Body of pancreas (tissue), 4 donors: ENCODE measurements at regions not wholly inside any gene's neighbourhood (a gene's known extent, or its start where the extent isn't known, plus 50 kb on each side); places are given as distances from the start of the nearest gene placed in this dataset.

Experiments used
- ATAC-seq: fragments of 150-250 bp; one replicate; pipeline ENCODE4 v1.9.1; 2016
- DNase-seq, 4 donors: peaks; one replicate each; pipeline ENCODE4 v3.0.0-alpha.2; 2019
- H3K27ac ChIP-seq, 4 donors: fragments of 200-600 bp; sonication (generic); 1 replicate in 3 of 4; 2 replicates in 1 of 4; pipeline versions ENCODE4 v1.5.1 to v1.6.1; 2016 to 2019; ENCODE audit warnings: mild to moderate bottlenecking in 1 of 4, mixed read lengths in 1 of 4, moderate library complexity in 1 of 4
- H3K27me3 ChIP-seq, 2 donors: fragments of 200-600 bp; sonication (generic); one replicate each; pipeline ENCODE4 v1.6.0; 2016; ENCODE audit warnings: mild to moderate bottlenecking in 1 of 2
- H3K36me3 ChIP-seq, 2 donors: fragments of 200-600 bp; sonication (generic); replicated peaks in 1 of 2; 2 replicates each; pipeline ENCODE4 v1.5.1; 2016; ENCODE audit warnings: low read depth in 2 of 2; ENCODE audit not compliant: insufficient read depth in 1 of 2
- H3K4me1 ChIP-seq: fragments of 200-600 bp; sonication (generic); one replicate; pipeline ENCODE4 v1.6.0; 2016
- H3K4me3 ChIP-seq, 2 donors: fragments of 200-600 bp; sonication (generic); 1 replicate in 1 of 2; 2 replicates in 1 of 2; pipeline ENCODE4 v1.5.1; 2016 to 2019
- H3K9me3 ChIP-seq, 3 donors: fragments of 200-600 bp; sonication (generic); 1 replicate in 2 of 3; 2 replicates in 1 of 3; pipeline ENCODE4 v1.5.1; 2016
- POLR2A ChIP-seq, 3 donors: fragments of 450-650 bp; IDR thresholded peaks; one replicate each; pipeline ENCODE4 v1.6.1; 2016; ENCODE audit warnings: antibody characterized with exemption in 3 of 3, mild to moderate bottlenecking in 2 of 3
- WGBS, 2 donors: methylation state at CpG; one replicate each; pipeline ENCODE4 v1.1.5; 2017; 5-methylcytosine and 5-hydroxymethylcytosine counted together
- intact Hi-C: fragments of 100-400 bp; cut with DNase I; formaldehyde crosslinking; loops from one replicate; pipeline ENCODE4 v1.15.1; 2023
- TF ChIP-seq, protein P1 (sequence below), 7 experiments: fragments of 450-650 bp in 4 of 7; fragments of 200-600 bp in 3 of 7; sonication (generic) in 3 of 7; IDR thresholded peaks; one replicate each; pipeline ENCODE4 v1.5.1; 2016 to 2019; ENCODE audit warnings: antibody characterized with exemption in 7 of 7

DNA sequence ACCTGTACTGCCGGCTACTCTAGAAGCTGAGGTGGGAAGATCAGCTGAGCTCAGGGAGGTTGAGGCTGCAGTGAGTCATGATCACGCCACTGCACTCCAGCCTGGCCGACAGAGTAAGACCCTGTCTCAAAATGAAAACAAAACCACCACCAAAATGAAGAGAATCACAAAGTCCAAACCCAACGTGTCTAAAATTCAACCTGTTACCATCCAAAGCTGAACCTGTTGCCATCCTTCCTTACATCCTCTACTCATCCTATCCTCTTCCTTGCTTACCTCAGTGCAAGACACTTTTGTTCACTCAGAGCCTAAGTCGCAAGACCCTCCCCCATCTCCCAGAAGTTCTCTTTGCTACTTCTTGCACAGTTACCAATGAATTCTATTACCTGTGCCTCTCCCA is 299.7 kb downstream of the ATP23 start:
- Histone ChIP-seq H3K9me3 (no peaks in the 10 kb centered on the region), H3K4me3 (no peak overlapping the region), H3K4me1 (no peaks in the 10 kb centered on the region), H3K36me3 (no peaks in the 10 kb centered on the region), H3K27me3 (no peaks in the 10 kb centered on the region), H3K27ac (no peak overlapping the region)
- no peak for ATAC-seq
- intact Hi-C loops = no loop called here
- DNase-seq = no peak
- TF ChIP-seq, protein P1, sequence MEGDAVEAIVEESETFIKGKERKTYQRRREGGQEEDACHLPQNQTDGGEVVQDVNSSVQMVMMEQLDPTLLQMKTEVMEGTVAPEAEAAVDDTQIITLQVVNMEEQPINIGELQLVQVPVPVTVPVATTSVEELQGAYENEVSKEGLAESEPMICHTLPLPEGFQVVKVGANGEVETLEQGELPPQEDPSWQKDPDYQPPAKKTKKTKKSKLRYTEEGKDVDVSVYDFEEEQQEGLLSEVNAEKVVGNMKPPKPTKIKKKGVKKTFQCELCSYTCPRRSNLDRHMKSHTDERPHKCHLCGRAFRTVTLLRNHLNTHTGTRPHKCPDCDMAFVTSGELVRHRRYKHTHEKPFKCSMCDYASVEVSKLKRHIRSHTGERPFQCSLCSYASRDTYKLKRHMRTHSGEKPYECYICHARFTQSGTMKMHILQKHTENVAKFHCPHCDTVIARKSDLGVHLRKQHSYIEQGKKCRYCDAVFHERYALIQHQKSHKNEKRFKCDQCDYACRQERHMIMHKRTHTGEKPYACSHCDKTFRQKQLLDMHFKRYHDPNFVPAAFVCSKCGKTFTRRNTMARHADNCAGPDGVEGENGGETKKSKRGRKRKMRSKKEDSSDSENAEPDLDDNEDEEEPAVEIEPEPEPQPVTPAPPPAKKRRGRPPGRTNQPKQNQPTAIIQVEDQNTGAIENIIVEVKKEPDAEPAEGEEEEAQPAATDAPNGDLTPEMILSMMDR (IDR thresholded peaks at IDR 0.05) = no peak
- no peak for TF ChIP-seq POLR2A (IDR thresholded peaks at IDR 0.05)
- 77 to 78% methylated on average over 5 of the region's 5 CpGs for WGBS, 2 donors

DNA sequence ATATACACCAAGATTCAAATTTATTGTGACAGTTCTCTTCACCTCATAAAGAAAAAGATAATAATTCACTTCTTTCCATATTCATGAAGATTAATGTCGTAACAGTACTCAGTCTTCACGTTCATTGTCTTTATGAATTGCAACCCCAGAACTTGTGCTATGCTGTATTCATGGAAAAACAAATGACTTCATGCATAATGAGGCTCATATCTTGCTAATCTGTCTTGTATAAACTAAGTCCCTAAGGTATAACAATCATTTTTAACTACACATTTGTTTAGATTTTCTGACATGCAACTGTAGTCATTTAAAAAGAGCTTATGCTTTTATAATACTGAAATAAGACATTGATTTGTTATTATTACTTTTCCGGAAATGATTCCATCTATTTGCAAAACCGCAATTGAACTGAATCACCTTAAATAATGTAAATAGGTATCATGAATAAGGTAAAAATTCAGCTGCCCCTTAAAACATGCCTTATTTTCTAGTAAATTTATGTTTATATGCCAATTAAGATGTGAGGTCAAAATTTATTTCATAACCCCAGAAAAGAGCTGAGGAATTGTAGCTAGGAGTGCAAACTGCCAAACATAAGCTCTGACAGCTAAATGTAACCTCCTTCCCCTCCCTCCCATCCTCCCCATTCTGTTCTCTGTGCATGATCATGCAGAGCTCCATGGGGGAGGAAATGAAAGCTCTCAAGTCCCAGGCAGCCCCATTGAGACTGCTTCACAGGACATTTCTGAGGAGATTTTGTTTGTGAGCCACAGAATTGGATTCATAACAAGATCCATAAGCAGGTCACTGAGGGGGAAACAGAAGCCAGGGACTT is 301.6 kb downstream of the ATP23 start:
- Histone ChIP-seq H3K27me3 (no peaks in the 10 kb centered on the region), H3K4me1 (no peaks in the 10 kb centered on the region), H3K9me3 (no peaks in the 10 kb centered on the region), H3K36me3 (no peaks in the 10 kb centered on the region), H3K27ac (no peak overlapping the region), H3K4me3 (no peak overlapping the region)
- 77% methylated on average over 4 of the region's 4 CpGs for WGBS, 2 donors
- TF ChIP-seq, protein P1 (IDR thresholded peaks at IDR 0.05) = no peak
- TF ChIP-seq POLR2A (IDR thresholded peaks at IDR 0.05) = no peak
- DNase-seq = no peak
- intact Hi-C loops = no loop called here
- no peak for ATAC-seq

DNA sequence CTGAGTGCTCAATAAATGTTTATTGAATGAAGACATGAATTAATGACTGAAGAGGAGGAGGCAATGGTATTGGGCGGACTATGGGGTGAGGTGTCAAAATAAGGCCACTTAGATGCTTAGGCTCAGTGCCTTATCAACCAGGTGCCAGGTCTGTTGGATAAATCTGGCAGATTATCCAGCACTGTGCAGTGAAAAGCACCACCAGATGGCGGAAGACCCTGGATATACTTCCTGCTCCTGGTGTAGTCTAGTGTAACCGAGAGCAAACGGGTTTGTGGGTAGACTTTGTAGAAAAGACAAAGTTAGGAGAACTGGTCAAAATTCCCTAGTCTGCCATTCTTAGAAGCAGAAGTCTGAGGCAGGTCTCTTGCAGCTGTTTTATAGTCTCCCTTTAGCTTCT is 306.3 kb downstream of the ATP23 start:
- Histone ChIP-seq H3K9me3 (no peaks in the 10 kb centered on the region), H3K27me3 (no peaks in the 10 kb centered on the region), H3K4me1 (no peaks in the 10 kb centered on the region), H3K4me3 (no peak overlapping the region), H3K36me3 (no peaks in the 10 kb centered on the region), H3K27ac (no peak overlapping the region)
- no peak for TF ChIP-seq POLR2A (IDR thresholded peaks at IDR 0.05)
- TF ChIP-seq, protein P1 (IDR thresholded peaks at IDR 0.05) = no peak
- 81 to 86% methylated on average over 4 of the region's 4 CpGs for WGBS, 2 donors
- ATAC-seq = no peak
- no peak for DNase-seq
- intact Hi-C loops = no loop called here

DNA sequence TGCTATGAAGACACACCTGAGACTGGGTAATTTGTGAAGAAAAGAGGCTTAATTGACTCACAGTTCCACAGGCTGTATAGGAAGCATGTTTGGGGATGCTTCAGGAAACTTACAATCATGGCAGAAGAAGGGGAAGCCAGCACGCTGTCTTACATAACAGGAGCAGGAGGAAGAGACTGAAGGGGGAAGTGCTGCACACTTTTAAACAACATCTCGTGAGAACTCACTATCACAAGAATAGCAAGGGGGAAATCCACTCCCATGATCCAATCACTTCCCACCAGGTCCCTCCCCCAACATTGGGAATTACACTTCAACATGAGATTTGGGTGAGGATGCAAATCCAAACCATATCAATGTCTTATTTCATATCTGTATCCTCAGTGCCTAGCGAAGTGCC is 307.2 kb downstream of the ATP23 start:
- no peaks in the 10 kb centered on the region for H3K27me3 ChIP-seq
- DNase-seq (no peak), ATAC-seq (no peak)
- no peaks in the 10 kb centered on the region for H3K9me3 ChIP-seq
- no peak overlapping the region for H3K4me3 ChIP-seq
- 65 to 79% methylated on average over 3 of the region's 3 CpGs for WGBS, 2 donors
- TF ChIP-seq, protein P1 (IDR thresholded peaks at IDR 0.05) = no peak
- no peak for TF ChIP-seq POLR2A (IDR thresholded peaks at IDR 0.05)
- H3K36me3 ChIP-seq = no peaks in the 10 kb centered on the region
- intact Hi-C loops = no loop called here
- no peak overlapping the region for H3K27ac ChIP-seq
- no peaks in the 10 kb centered on the region for H3K4me1 ChIP-seq

DNA sequence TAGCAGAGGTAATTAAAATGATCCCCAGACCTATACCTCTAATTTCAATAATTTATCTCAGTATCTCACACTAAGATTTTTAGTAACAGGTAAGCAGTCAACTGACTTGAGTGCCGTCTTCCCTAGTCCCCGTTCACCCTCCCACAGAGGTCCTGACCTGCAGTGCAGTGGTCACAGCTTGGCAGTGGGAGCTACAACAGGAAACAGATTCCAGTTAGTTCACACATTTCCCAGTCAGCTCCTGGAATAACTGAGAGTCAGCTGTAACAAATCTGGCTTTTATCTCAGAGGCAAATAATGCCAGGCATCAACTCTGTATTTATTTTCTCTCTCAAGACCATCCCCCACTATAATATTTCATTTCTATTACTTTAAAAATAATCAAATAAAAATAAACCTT is 308.2 kb downstream of the ATP23 start:
- Histone ChIP-seq H3K27ac (no peak overlapping the region), H3K27me3 (no peaks in the 10 kb centered on the region), H3K4me3 (no peak overlapping the region), H3K4me1 (no peaks in the 10 kb centered on the region), H3K9me3 (no peaks in the 10 kb centered on the region), H3K36me3 (no peaks in the 10 kb centered on the region)
- TF ChIP-seq, protein P1 (IDR thresholded peaks at IDR 0.05) = no peak
- TF ChIP-seq POLR2A (IDR thresholded peaks at IDR 0.05) = no peak
- DNase-seq (no peak), ATAC-seq (no peak)
- intact Hi-C loops = no loop called here
- WGBS, 2 donors = 50 to 78% methylated on average over 2 of the region's 2 CpGs
